Endothelial cell of hepatic sinusoid (primary cell): ENCODE measurements at regions not wholly inside any gene's neighbourhood (a gene's known extent, or its start where the extent isn't known, plus 50 kb on each side); places are given as distances from the start of the nearest gene placed in this dataset.

Experiments used
- in situ Hi-C: cut with HindIII; loops from 2 replicates; pipeline ENCODE4 v1.10.0; 2017; ENCODE audit warnings: low sequenced_read_pairs

- in situ Hi-C loops: no loop called here
Observed at GRCh38 chr1:170267317-170267716, 121.6 kb downstream of the NTMT2 start.

DNA sequence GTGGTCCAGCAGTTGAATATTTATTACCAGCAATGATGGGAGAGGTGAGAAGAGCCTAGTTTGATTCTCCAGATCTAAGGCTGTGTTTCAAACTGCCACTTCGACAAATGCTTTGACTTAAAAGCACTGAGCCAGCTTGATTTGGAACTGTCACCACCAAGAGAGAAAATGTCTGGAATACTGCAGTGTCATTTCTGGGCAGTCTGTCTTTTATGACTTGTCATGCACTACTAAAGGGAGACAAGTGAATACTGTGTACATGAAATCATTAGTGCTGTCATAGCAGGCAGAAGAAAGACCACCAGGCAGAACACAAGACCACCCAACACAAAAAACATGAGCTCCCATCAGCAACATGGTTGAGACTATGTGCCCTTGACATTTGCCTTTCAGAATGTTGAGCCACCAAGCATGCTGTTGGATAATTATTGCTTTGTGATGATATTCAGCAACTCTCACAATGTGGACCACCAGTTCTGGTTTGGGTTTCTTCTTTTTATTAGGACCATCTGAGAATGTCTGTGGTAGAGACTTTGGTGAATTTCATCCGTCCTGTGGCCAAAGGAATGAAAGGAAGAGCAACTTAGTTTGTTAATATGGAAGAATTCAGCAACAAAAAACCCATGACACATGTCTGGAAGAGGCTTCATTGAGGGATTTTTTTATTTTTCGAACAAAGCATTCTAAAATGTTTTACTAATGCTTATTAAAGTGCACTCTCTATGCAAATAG, 125.8 kb downstream of the NTMT2 start:
- in situ Hi-C loops: no loop called here

GRCh38 chr1:170273291-170274130, 127.8 kb downstream of the NTMT2 start:
- in situ Hi-C loops: no loop called here

- in situ Hi-C loops: no loop called here
Observed at GRCh38 chr1:170274131-170274501, 128.4 kb downstream of the NTMT2 start.

DNA sequence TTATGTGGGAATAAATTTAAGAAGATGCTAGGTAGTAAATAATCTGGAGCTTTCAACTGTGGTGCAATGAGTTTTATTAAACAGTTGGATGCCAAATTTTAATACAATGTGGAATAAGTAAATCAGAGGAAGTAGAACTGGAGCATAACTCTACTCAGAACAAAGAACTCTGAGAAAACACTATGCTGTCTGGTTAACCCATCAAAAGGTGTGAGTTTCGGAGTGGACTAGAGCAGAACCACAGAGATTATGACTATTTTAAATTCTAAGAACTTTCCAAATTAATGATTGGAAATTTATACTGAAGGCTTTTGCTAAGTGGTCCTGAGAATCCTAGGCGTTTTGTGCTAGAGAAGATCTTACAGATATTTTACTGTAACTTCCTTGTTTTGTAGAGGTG, 132.2 kb downstream of the NTMT2 start:
- in situ Hi-C loops: no loop called here

- in situ Hi-C loops: no loop called here
Observed at GRCh38 chr1:170284016-170284415, 138.3 kb downstream of the NTMT2 start.

GRCh38 chr1:170284512-170284911, 138.8 kb downstream of the NTMT2 start:
- in situ Hi-C loops: no loop called here

- in situ Hi-C loops: no loop called here
Observed at GRCh38 chr1:170284951-170285350, 139.2 kb downstream of the NTMT2 start.

DNA sequence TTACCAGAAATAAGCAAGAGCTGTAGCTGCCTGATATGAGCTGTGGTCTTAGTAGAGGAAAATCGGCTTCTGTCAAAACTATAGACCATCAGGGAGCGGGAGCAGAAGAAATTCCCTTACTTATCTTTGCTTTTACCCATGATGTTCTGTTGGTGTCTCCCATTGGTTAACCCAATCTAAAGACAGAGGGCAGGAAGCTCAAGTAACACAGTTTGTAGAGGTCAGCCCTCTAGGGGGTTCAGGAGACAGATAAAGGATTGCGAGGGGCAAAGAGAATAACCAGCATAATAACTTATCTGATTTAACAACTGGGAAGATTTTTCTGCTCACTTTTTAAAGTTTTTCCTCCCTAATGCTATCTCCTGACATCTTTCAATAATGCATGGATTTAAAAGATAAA, 142.4 kb downstream of the NTMT2 start:
- in situ Hi-C loops: no loop called here

GRCh38 chr1:170290276-170290675, 144.5 kb downstream of the NTMT2 start:
- in situ Hi-C loops: no loop called here

GRCh38 chr1:170290991-170291390, 145.2 kb downstream of the NTMT2 start:
- in situ Hi-C loops: no loop called here

DNA sequence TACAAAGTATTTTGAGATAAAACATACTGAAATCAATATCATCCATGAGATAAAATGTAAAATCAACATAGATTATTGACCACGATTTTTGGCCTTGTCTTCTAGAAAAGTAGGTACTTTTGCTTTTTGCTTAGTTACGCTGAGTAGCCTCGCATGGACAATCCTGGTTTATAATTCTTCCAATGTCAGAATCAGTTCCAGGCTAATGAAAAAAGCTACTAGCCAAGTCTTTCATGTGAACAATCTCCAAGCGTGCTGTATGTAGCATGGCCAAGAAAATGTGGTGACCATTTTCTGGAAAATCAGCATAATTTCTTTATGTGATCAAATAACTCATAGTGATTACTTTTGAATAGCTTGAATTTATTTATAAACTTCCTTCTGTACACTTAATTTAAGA, 145.8 kb downstream of the NTMT2 start:
- in situ Hi-C loops: no loop called here

DNA sequence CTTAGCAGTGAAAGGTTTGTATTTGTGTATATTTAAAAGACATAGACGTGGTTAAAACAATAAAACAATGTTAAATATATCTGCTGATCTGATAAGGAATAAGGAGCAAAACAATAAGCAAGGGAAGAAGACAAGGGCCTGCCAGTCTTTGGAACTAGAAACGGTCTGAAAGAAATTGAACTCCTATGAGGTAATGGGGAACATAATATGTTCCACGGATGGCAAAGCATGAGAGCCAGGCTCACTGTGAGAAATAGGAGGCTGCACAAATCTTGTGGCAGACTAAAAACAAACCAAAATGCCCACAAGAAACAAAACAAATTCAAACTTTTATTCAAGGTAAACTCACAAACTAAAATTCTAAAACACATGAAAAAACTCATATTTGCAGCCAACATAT, 150.5 kb downstream of the NTMT2 start:
- in situ Hi-C loops: no loop called here

GRCh38 chr1:170296642-170297041, 150.9 kb downstream of the NTMT2 start:
- in situ Hi-C loops: no loop called here

- in situ Hi-C loops: no loop called here
Observed at GRCh38 chr1:170301596-170301995, 155.8 kb downstream of the NTMT2 start.

GRCh38 chr1:170303034-170303433, 157.3 kb downstream of the NTMT2 start:
- in situ Hi-C loops: no loop called here

DNA sequence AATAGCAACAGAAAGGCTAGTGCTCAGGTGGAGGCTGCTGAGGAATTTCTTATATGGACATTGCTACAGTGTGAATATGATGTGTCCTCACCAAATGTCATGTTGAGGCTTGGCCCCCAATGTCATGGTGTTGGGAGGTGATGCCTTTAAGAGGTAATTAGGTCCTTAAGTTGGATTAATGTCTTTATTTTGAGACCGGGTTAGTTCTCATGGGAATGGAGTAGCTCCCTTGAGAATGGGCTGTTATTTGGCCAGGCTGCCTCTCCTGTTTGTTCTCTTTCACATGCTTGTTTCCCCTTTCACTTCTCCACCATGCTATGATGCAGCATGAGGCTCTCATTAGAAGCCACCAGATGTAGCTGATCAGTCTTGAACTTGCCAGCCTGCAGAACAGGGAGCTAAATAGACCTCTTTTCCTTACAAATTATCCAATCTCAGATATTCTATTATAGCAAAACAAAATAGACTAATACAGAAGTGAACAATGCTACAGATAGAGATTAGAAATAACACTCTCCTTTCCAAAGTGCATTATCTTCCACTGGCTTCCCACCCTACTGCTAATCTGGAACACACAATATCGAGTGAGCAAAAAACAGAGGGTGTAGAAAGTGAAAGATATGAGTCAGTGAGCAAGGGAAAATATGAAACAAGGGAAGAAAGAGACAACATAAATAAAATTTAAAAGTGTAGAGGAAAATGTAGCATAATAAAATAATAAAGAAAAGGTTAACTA, 160.2 kb downstream of the NTMT2 start:
- in situ Hi-C loops: no loop called here

DNA sequence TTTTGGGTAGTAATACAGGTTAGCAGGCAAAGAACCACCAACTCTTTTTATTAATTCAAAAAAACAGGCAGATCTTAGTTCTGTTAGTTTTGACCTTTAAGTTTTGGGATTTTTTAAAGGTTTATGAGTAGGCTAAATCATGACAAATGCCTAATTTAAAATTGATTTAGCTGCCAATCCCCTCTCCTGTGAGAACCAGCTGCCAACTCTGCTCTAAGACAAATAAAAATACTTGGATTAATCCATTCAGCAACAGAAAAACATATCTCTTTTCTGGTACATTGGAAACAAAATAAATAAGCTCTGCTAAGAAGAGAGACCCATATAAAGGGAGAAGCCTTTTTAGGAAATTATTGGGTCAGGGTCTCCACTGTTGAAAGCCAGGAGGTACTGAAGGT, 160.8 kb downstream of the NTMT2 start:
- in situ Hi-C loops: no loop called here

- in situ Hi-C loops: no loop called here
Observed at GRCh38 chr1:170306948-170307347, 161.2 kb downstream of the NTMT2 start.

GRCh38 chr1:170307426-170307825, 161.7 kb downstream of the NTMT2 start:
- in situ Hi-C loops: no loop called here

GRCh38 chr1:170309389-170310013, 163.7 kb downstream of the NTMT2 start:
- in situ Hi-C loops: no loop called here
